SIG-M5 treated with dmso at 0.1 percent for 504 hours (cell line): ENCODE measurements at regions not wholly inside any gene's neighbourhood (a gene's known extent, or its start where the extent isn't known, plus 50 kb on each side); places are given as distances from the start of the nearest gene placed in this dataset.
"Not testable (repeated sequence)": the region's sequence is repeated elsewhere in the genome, so short reads cannot be mapped to it uniquely, and the experiment has no call there.

ENCODE experiments used
- DNase-seq: peaks from one replicate; lab custom pipeline; 2025; ENCODE audit not compliant: unreplicated experiment; lab: John Stamatoyannopoulos, UW

DNA sequence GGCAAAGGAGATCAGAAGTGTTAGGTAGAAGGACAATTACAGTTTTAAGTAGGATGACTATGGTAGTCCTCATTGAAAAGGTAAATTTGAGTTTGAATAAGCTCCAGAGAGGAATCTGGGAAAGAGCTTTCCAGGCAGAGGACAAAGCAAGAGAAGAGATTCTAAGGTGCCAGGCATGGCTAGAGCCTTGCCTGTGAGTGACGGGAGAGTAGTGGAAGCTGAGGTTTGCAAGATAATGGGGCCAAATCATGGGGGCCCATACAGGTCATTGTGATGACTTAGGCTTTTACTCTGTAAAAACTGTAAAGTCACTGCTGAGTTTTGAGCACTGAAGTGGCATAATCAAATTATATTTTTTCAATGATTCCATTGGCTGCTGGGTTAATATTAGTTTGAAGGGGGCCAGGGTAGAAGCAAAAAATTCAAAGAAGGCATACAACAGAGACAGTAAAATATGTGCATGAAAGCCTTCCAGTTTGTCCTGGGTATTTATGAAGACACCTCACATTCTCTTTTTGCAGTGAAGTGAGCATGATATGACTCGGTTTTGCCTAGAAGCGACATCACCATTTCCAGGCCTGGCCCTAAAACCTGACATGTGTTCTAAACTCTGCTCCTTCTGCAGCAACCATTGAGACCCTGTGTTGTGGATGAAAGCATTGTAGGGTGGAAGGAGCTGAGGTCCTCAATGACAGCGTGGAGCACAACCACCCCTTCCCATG is 279.8 kb upstream of the TNC start:
- DNase-seq: no peak

GRCh38 chr9:115398313-115398650 is 280.3 kb upstream of the TNC start:
- DNase-seq: no peak

DNA sequence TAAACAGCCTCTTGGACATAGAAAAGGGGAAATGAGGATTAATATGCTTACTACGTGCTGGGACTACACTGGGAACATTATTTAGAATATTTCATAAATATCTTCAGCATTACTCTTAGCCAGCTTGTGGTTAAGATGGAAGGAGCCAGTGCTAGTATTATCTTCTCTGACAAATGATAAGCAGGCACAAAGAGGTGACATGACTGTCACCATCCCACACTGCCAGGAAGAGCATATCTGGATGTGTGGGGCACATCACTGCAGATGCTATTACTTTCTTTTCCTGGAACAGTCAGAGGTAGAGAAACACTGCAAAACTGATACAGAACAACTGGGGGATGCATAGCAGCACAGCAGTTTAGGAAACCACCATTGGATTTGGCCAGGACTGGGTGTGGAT is 281.0 kb upstream of the TNC start:
- DNase-seq: no peak

GRCh38 chr9:115400796-115401195 is 282.8 kb upstream of the TNC start:
- DNase-seq: no peak

- no peak for DNase-seq
These were observed 283.9 kb upstream of the TNC start for GRCh38 chr9:115401756-115402327.

- no peak for DNase-seq
These were observed 285.8 kb upstream of the TNC start for GRCh38 chr9:115403753-115404152.

- DNase-seq: no peak
These were observed 286.4 kb upstream of the TNC start for GRCh38 chr9:115404311-115404710.

DNA sequence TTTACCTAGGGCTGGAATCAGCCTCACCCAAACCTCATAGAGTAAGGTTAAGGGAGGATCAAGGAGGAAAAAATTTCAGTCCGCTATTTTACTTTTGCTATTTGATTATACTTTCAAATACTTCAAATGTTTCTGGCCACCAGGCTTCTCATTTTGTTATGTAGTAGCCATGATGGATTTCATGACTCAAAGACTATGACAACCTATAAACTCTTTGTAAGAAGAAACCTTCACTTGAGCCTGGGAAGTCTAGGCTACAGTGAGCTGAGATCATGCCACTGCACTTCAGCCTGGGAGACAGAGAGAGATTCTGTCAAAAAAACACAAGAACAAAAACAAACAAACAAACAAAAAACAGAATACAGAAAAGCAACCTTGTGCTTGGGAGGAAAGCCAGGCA is 293.6 kb upstream of the TNC start:
- no peak for DNase-seq

DNA sequence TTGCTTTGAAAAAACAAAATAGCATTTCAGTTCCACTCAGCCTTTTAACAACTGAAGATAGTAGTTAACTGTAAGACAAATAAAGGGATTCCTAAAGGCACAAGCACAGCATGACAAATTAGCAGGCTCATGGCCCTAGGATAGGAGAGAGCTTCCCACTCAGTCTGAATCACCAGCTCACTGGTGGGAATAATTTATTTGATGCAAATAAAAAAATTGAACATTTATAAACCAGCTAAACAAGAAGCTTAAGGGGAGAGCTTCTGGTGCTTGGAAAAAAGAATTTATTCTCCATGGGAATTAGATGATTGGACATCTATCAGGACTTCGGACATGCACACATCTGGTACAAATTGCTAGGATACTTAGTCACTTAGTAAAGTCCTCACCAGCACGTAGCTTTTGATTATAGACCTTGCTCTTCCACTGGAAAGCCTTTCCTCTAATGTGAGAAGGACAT is 294.1 kb upstream of the TNC start:
- no peak for DNase-seq

DNA sequence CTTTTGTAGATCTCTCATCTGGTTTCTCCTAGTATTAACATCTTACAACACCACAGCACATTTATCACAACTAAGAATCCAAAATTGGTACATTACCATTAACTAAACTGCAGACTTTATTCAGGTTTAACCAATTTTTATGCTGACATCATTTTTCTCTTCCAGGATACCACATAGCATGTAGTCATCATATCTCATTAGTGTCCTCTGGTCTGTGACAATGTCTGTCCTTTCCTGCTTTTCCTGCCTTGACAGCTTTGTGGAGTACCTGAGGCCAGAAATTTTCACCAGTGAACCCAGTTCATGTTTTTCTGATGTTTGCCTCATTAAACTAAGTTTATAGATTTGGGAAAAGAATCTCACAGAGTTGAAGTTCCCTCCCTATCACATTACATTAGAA is 294.7 kb upstream of the TNC start:
- DNase-seq: no peak

DNA sequence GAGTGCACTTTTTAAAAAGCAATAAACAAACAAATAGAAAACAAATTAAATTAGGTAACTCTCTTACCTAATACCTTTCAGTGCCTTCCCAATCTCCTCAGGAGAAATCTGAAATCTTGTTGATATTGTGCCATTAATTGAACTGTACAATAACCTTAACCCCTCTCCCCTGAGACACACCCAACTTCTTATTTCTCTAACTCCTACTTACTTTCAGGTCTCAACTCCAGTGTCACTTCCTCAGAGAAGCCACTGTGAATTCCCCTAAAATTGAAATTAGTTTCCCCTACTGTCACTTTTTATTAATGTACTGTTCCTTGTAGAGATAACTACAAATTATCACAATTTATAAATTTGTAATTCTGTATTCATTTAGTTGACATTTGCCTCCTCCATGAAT is 295.3 kb upstream of the TNC start:
- DNase-seq: no peak

DNA sequence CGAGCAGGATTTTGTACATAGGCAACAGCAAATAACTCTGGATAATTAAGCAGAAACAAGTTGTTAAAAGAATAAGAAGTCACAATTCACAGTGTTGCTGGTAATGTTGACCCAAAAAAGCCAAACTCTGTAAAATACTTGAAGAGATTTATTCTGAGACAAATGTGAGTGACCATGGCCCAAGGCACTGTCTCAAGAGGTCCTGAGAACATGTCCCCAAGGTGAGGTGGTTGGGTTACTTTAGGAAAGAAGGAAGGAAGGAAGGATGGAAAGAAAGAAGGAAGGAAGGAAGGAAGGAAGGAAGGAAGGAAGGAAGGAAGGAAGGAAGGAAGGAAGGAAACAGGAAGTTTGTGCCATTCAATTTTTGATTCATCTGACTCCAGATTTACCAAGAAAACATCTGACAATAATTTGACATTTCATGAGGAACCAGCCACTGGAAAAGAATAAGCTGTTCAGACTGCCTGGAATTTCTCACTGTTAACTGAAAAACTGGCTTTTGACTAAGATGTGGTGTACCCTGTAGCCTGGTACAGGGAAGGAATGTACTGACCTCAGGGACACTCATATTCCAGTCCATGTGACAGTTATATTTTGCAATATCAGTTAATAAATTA is 295.9 kb upstream of the TNC start:
- no peak for DNase-seq

DNA sequence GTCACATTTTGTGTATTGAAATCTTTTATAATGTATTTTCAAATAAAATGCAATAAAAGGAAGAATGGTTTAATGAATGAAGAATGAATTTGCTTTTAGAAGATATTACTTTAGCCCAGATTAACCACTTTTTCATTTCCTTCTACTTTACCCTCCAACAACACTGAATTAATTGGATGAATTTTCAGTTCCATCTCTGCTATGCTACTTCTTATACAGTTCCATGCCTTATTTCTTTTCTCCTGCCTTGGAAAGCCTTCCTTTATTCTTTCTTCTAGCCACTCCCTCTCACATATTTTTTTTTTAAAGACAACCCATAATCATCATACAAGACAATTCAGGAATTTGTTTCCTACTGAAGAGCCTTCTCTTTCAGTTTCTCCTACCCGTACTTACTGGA is 296.6 kb upstream of the TNC start:
- no peak for DNase-seq

- DNase-seq: no peak
These were observed 297.5 kb upstream of the TNC start for GRCh38 chr9:115415450-115415849.

GRCh38 chr9:115416299-115416698 is 298.3 kb upstream of the TNC start:
- DNase-seq: no peak

DNA sequence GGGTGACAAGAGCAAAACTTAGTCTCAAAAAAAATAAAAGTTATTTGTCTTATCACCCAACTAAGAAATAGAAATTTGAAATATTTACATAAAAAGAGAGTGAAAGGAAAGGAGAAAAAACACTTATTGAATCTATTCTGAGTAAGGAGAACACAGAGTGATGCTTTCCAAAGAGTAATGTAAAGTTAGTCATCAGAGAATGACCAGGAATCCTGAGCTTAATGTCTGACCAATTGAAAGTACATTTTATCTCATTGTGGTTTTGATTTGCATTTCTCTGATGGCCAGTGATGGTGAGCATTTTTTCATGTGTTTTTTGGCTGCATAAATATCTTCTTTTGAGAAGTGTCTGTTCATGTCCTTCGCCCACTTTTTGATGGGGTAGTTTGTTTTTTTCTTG is 300.2 kb upstream of the TNC start:
- DNase-seq: not testable (repeated sequence)

GRCh38 chr9:115422932-115423440 is 305.0 kb upstream of the TNC start:
- DNase-seq: no peak

DNA sequence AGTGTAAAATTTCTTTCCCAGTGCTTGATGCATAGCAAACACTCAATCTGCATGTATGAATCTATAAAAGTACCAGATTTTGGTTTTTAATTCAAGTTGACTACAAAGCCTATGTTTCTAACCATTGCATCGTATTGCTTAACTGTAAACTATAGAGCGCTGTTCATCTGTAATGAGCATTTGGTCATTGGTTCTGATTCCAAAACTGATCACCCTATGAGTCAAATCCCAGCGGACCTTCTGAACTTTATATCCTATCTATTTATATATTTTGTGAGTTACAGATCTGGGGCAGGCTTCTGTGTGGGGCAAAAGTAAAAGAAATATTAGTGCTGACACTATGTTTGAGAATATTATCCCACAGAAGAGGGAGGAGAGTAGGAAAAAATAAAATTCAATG is 305.7 kb upstream of the TNC start:
- no peak for DNase-seq

DNA sequence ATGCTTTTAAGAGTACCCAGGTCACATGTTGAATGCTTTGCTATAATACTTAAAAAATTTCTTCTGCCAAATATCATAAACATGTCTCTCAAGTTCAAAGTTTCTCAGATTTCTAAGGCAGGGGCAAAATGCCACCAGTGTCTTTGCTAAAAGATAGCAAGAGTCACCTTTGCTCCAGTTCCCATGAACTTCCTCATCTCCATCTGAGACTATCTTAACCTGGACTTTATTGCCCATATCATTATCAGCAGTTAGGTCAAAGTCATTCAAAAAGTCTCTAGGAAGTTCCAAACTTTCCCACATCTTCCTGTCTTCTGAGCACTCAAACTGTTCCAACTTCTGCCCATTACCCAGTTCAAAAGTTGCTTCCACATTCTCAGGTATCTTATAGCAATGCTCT is 307.6 kb upstream of the TNC start:
- DNase-seq: no peak

DNA sequence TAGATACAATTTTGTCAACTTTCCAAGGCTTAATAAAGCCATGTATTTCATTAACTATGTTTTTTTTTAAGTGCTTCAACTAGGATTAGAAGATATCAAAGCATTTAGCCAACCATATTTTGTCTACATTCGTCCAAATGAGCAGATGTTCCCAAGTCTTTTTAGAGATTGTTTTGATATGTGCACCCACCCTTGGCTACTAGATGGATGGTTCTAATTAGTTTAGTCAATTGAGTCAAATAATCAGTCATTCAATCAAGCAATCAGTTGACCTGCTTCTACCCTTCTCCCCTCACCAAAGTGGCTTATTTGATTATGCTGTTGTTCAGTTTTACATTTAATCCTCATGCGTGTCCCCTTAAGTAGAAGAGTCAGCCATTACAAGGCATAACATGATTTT is 319.5 kb upstream of the TNC start:
- DNase-seq: no peak

- no peak for DNase-seq
These were observed 321.7 kb upstream of the TNC start for GRCh38 chr9:115439641-115440040.

DNA sequence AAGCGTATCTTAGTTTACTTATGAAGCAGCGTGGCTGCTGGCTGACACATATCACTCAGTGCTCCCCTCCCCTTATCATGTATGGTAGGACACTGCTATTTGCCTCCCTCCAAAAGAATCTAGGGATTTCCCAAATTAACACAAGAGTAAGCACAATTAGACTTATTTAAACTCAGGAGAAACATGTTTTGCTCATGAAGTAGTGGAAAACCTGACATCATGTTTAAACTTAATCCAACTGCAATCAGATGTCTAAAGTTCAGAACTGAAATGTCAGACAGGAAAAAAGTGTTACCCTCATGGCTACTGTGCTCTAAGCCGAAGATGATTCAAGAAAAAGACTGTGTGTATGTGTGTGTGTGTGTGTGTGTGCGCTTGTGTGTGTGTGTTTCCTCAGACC is 324.1 kb upstream of the TNC start:
- no peak for DNase-seq

- DNase-seq: no peak
These were observed 325.9 kb upstream of the TNC start for GRCh38 chr9:115443890-115444289.
